Loucy (cell line): ENCODE measurements at regions not wholly inside any gene's neighbourhood (a gene's known extent, or its start where the extent isn't known, plus 50 kb on each side); places are given as distances from the start of the nearest gene placed in this dataset.

ENCODE experiments used
- H2AFZ ChIP-seq: fragments of 200-600 bp; sonication (generic); 2 replicates; pipeline ENCODE4 v1.6.0; 2016; ENCODE audit warnings: antibody characterized with exemption, mild to moderate bottlenecking, low read length, moderate library complexity
- H3F3A ChIP-seq: fragments of 200-600 bp; 2 replicates; pipeline ENCODE4 v1.6.0; 2016; ENCODE audit warnings: antibody characterized with exemption, low read depth, mild to moderate bottlenecking
- H3K27me3 ChIP-seq: fragments of 200-600 bp; sonication (generic); 2 replicates; pipeline ENCODE4 v1.6.1; 2014; ENCODE audit warnings: low read length, mild to moderate bottlenecking; ENCODE audit not compliant: insufficient read depth, poor library complexity, severe bottlenecking
- H3K36me3 ChIP-seq: fragments of 200-600 bp; sonication (generic); 2 replicates; pipeline ENCODE4 v1.6.1; 2016; ENCODE audit warnings: low read length; ENCODE audit not compliant: insufficient read depth
- H3K4me1 ChIP-seq: fragments of 200-600 bp; sonication (generic); 2 replicates; pipeline ENCODE4 v1.5.1; 2014; ENCODE audit warnings: low read length, mild to moderate bottlenecking; ENCODE audit not compliant: insufficient read depth, poor library complexity, severe bottlenecking
- H3K4me2 ChIP-seq: fragments of 200-600 bp; sonication (generic); 2 replicates; pipeline ENCODE4 v1.6.0; 2014; ENCODE audit warnings: antibody characterized with exemption, low read length, low read depth, mild to moderate bottlenecking; ENCODE audit not compliant: poor library complexity, severe bottlenecking
- H3K4me3 ChIP-seq: fragments of 200-600 bp; sonication (generic); 2 replicates; pipeline ENCODE4 v1.5.1; 2014; ENCODE audit warnings: low read length, mild to moderate bottlenecking, mixed read lengths; ENCODE audit not compliant: poor library complexity, severe bottlenecking
- H3K79me2 ChIP-seq: fragments of 200-600 bp; sonication (generic); 2 replicates; pipeline ENCODE4 v1.6.1; 2014; ENCODE audit warnings: low read length; ENCODE audit not compliant: insufficient read depth
- H3K9ac ChIP-seq: fragments of 200-600 bp; sonication (generic); 2 replicates; pipeline ENCODE4 v1.6.0; 2014; ENCODE audit warnings: mild to moderate bottlenecking, low read depth, low read length, moderate library complexity; ENCODE audit not compliant: poor library complexity, severe bottlenecking
- H3K9me2 ChIP-seq: fragments of 200-600 bp; sonication (generic); replicated peaks from 2 replicates; pipeline ENCODE4 v1.6.1; 2016; ENCODE audit warnings: low read depth, low read length, mixed read lengths
- H3K9me3 ChIP-seq: fragments of 200-600 bp; sonication (generic); 2 replicates; pipeline ENCODE4 v1.6.1; 2014; ENCODE audit warnings: mild to moderate bottlenecking, antibody characterized with exemption, low read length, low read depth; ENCODE audit not compliant: insufficient read depth
- H4K20me1 ChIP-seq: fragments of 200-600 bp; sonication (generic); 2 replicates; pipeline ENCODE4 v1.6.0; 2014; ENCODE audit warnings: antibody characterized with exemption, low read length, mild to moderate bottlenecking; ENCODE audit not compliant: insufficient read depth, poor library complexity, severe bottlenecking
- EZH2phosphoT487 ChIP-seq: fragments of 200-600 bp; IDR thresholded peaks from 2 replicates; pipeline ENCODE4 v1.6.1; 2018; ENCODE audit warnings: antibody characterized with exemption, mild to moderate bottlenecking, moderate library complexity, borderline replicate concordance
- TF ChIP-seq, protein P1 (sequence below): fragments of 200-600 bp; sonication (generic); conservative IDR thresholded peaks from 2 replicates; pipeline ENCODE4 v1.5.1; 2014; ENCODE audit warnings: mild to moderate bottlenecking, antibody characterized with exemption, low read length

DNA sequence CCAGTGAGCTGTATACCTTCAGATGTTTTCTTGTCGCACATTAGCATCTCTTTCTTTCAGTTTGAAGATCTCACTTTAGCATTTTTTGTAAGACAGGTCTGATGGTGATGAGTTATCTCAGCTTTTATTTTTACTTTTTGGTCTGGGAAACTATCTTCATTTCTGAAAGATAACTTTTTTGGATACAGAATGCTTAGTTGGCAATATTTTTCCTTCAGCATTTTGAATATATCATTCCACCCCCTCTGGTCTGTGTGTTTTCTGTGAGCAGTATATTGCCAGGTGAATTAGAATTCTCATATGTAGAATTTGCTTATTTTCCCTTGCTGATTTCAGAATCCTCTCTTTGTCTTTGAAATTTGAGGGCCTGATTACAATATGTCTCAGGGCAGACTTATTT is 743.3 kb downstream of the PLOD2 start:
- TF ChIP-seq, protein P1, sequence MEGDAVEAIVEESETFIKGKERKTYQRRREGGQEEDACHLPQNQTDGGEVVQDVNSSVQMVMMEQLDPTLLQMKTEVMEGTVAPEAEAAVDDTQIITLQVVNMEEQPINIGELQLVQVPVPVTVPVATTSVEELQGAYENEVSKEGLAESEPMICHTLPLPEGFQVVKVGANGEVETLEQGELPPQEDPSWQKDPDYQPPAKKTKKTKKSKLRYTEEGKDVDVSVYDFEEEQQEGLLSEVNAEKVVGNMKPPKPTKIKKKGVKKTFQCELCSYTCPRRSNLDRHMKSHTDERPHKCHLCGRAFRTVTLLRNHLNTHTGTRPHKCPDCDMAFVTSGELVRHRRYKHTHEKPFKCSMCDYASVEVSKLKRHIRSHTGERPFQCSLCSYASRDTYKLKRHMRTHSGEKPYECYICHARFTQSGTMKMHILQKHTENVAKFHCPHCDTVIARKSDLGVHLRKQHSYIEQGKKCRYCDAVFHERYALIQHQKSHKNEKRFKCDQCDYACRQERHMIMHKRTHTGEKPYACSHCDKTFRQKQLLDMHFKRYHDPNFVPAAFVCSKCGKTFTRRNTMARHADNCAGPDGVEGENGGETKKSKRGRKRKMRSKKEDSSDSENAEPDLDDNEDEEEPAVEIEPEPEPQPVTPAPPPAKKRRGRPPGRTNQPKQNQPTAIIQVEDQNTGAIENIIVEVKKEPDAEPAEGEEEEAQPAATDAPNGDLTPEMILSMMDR, result no peak
- no peak for TF ChIP-seq EZH2phosphoT487
- Histone ChIP-seq H4K20me1 (no peaks in the 10 kb centered on the region), H3F3A (no peaks in the 10 kb centered on the region)

DNA sequence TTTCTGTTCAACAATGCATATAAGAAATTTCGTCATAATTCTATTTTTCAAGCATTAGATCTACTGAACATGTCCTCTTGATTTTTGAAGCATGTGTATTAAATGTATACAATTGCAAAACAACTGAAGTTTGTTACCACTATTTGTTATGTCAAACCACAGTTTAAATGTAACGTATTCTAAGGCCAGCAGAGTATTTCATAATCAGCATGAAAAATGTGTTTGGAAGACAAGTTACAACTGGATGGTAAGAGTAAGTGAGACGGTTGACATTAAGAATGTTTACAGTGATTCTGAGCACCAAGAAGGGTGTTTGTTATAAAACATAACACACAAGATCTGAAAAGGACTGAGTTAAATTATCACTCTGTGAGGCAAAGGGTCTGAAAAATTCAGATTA is 738.4 kb downstream of the PLOD2 start:
- Histone ChIP-seq H3K79me2 (no peaks in the 10 kb centered on the region), H3K36me3 (no peaks in the 10 kb centered on the region), H3K4me3 (no peak overlapping the region), H2AFZ (no peak overlapping the region), H3K9me2 (no peaks in the 10 kb centered on the region), H3K27me3 (no peaks in the 10 kb centered on the region), H3K4me1 (no peaks in the 10 kb centered on the region), H3K9me3 (no peaks in the 10 kb centered on the region), H4K20me1 (no peaks in the 10 kb centered on the region), H3K9ac (no peak overlapping the region), H3K4me2 (no peak overlapping the region), H3F3A (no peaks in the 10 kb centered on the region)
- TF ChIP-seq, protein P1, result no peak
- no peak for TF ChIP-seq EZH2phosphoT487

More for the DNA sequence above, 743.3 kb downstream of the PLOD2 start:
- no peak overlapping the region for H3K4me3 ChIP-seq
- no peaks in the 10 kb centered on the region for H3K4me1 ChIP-seq
- H3K4me2 ChIP-seq, result no peak overlapping the region
- H3K79me2 ChIP-seq, result no peaks in the 10 kb centered on the region
- no peaks in the 10 kb centered on the region for H3K27me3 ChIP-seq
- H3K9ac ChIP-seq, result no peak overlapping the region
- H3K36me3 ChIP-seq, result no peaks in the 10 kb centered on the region
- no peaks in the 10 kb centered on the region for H3K9me3 ChIP-seq
- H3K9me2 ChIP-seq, result no peaks in the 10 kb centered on the region
- H2AFZ ChIP-seq, result no peak overlapping the region

DNA sequence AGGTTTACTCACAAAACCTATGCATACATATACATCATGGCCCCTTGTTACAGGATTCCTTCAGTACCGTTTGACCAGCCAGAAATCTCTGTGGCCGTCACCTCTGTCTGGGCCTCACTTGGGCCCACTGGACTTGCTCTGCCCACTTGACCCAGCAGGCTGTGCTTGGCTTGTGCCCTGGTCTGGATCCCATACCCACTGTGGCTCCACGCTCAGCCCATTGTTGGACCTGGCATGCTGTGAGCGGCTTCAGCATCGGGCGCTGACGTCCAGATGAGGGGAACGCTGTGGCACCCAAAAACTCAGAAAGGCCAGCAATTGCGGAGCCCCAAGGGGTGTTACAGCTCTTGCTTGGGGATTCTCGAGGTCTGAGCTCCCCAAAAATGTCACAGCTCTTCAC is 733.6 kb downstream of the PLOD2 start:
- no peaks in the 10 kb centered on the region for H3K36me3 ChIP-seq
- H4K20me1 ChIP-seq, result no peaks in the 10 kb centered on the region
- TF ChIP-seq EZH2phosphoT487, result no peak
- TF ChIP-seq, protein P1, result no peak
- H3K4me3 ChIP-seq, result no peak overlapping the region
- no peaks in the 10 kb centered on the region for H3K9me3 ChIP-seq
- no peak overlapping the region for H3K9ac ChIP-seq
- no peaks in the 10 kb centered on the region for H3K27me3 ChIP-seq
- no peaks in the 10 kb centered on the region for H3K9me2 ChIP-seq
- H2AFZ ChIP-seq, result no peak overlapping the region
- H3K4me1 ChIP-seq, result no peaks in the 10 kb centered on the region
- no peaks in the 10 kb centered on the region for H3K79me2 ChIP-seq
- no peaks in the 10 kb centered on the region for H3F3A ChIP-seq
- no peak overlapping the region for H3K4me2 ChIP-seq
